Left lung (tissue), 4 donors: ENCODE measurements at regions not wholly inside any gene's neighbourhood (a gene's known extent, or its start where the extent isn't known, plus 50 kb on each side); places are given as distances from the start of the nearest gene placed in this dataset.

Experiments
- ATAC-seq: fragments of 200-7000 bp; cut with Tn5 transposase; one replicate; pipeline ENCODE4 v1.9.1; 2020; ENCODE audit warnings: moderate library complexity
- DNase-seq, 4 donors: peaks; one replicate each; pipeline ENCODE4 v3.0.0-alpha.2; 2013 to 2020
- H3K27ac ChIP-seq, 2 donors: fragments of 200-600 bp; sonication (generic) in 1 of 2; one replicate each; pipeline versions ENCODE4 v1.5.0 to v1.8.0; 2020 to 2021
- H3K27me3 ChIP-seq, 2 donors: fragments of 200-600 bp; sonication (generic) in 1 of 2; one replicate each; pipeline versions ENCODE4 v1.5.0 to v1.8.0; 2020 to 2021
- H3K36me3 ChIP-seq, 2 donors: fragments of 200-600 bp; sonication (generic) in 1 of 2; one replicate each; pipeline versions ENCODE4 v1.5.0 to v1.8.0; 2020 to 2021
- H3K4me1 ChIP-seq, 2 donors: fragments of 200-600 bp; one replicate each; pipeline ENCODE4 v1.8.0; 2021
- H3K4me3 ChIP-seq, 2 donors: fragments of 200-600 bp; sonication (generic) in 1 of 2; one replicate each; pipeline versions ENCODE4 v1.5.0 to v1.8.0; 2020 to 2021; ENCODE audit warnings: mild to moderate bottlenecking in 1 of 2
- H3K9me3 ChIP-seq, 2 donors: fragments of 200-600 bp; sonication (generic) in 1 of 2; one replicate each; pipeline versions ENCODE4 v1.5.0 to v1.8.0; 2020 to 2021
- intact Hi-C, 2 donors: fragments of 100-400 bp; cut with DNase I; formaldehyde crosslinking; loops; one replicate each; pipeline versions ENCODE4 v1.11.2 to v1.14.2; 2022
- TF ChIP-seq, protein P1 (sequence below), 2 donors: fragments of 200-600 bp; sonication (generic) in 1 of 2; IDR thresholded peaks; one replicate each; pipeline versions ENCODE4 v1.5.0 to v1.8.0; 2021; ENCODE audit warnings: antibody characterized with exemption in 2 of 2
- donor health status: DM: no; HTN: yes; CAD: no.
- donor health status: DM: no; HTN: no; CAD: no.

DNA sequence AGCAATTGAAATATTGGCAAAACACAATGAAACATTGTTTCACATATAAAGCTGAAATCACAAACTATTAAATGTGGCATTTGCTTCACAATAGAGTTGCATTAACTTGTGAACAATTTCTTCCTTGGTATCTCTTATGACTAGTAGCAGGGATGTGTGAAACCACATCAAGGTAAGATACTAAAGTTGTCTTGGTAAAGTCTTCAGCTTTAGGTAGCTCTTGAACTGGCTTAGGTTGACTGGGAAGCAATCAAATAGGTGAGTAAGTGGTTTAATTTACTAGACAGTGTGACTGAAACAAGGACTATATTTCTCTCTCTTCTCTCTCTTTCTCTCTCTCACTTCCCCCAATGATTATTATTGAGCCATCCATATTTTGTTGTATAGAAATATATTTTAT lies 141.5 kb upstream of the KCNK2 start:
- DNase-seq (no peak), ATAC-seq (no peak)
- no peaks in the 10 kb centered on the region for H3K36me3 ChIP-seq
- no peaks in the 10 kb centered on the region for H3K4me1 ChIP-seq
- H3K27ac ChIP-seq: no peak overlapping the region
- no peaks in the 10 kb centered on the region for H3K27me3 ChIP-seq
- H3K9me3 ChIP-seq: no peaks in the 10 kb centered on the region
- intact Hi-C loops: no loop called here
- no peak overlapping the region for H3K4me3 ChIP-seq
- TF ChIP-seq, protein P1, sequence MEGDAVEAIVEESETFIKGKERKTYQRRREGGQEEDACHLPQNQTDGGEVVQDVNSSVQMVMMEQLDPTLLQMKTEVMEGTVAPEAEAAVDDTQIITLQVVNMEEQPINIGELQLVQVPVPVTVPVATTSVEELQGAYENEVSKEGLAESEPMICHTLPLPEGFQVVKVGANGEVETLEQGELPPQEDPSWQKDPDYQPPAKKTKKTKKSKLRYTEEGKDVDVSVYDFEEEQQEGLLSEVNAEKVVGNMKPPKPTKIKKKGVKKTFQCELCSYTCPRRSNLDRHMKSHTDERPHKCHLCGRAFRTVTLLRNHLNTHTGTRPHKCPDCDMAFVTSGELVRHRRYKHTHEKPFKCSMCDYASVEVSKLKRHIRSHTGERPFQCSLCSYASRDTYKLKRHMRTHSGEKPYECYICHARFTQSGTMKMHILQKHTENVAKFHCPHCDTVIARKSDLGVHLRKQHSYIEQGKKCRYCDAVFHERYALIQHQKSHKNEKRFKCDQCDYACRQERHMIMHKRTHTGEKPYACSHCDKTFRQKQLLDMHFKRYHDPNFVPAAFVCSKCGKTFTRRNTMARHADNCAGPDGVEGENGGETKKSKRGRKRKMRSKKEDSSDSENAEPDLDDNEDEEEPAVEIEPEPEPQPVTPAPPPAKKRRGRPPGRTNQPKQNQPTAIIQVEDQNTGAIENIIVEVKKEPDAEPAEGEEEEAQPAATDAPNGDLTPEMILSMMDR (IDR thresholded peaks at IDR 0.05): no peak

DNA sequence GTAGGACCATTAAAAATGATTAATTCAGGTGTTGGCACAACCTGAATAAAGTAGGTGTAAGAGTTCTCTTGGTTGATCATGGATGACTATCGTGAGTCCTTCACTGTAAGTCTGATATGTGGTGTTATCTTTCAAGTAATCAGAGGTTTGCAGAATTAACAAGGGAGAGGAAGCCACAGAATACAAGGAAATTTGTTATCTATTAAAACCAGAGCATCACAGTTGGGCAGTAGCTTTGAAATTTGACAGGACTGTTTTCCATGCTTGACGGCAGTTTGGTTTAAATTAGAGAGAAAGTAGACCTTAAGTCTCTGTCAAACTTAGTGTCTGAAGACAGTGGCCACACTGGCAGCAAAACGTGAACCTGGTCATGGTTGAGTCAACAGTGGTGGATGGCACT lies 139.5 kb upstream of the KCNK2 start:
- ATAC-seq: no peak
- intact Hi-C loops: no loop called here
- no peak for DNase-seq
- no peak overlapping the region for H3K27ac ChIP-seq
- H3K36me3 ChIP-seq: no peaks in the 10 kb centered on the region
- H3K27me3 ChIP-seq: no peaks in the 10 kb centered on the region
- no peak overlapping the region for H3K4me3 ChIP-seq
- no peaks in the 10 kb centered on the region for H3K4me1 ChIP-seq
- no peaks in the 10 kb centered on the region for H3K9me3 ChIP-seq
- TF ChIP-seq, protein P1 (IDR thresholded peaks at IDR 0.05): no peak

DNA sequence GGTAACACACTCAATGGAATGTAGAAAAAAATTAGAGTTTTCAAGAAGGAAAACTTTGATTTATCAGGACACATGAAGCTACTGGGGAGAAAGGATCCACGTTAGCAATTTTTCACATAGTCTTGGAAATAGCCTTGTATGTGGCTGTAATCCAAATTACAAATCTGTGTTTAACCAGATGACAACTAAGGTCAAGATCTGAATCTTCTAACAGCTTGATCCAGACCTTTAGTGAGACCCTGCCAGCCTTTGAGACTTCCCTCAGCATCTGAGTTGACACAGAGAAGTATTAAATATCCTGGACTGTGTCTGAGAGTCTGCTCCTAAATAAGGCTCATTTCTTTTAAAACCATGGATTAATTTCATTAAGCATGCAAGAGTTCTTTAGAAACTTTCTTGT lies 135.9 kb upstream of the KCNK2 start:
- DNase-seq (no peak), ATAC-seq (no peak)
- Histone ChIP-seq H3K27me3 (no peaks in the 10 kb centered on the region), H3K27ac (no peak overlapping the region), H3K9me3 (no peaks in the 10 kb centered on the region), H3K36me3 (no peaks in the 10 kb centered on the region), H3K4me3 (no peak overlapping the region), H3K4me1 (no peaks in the 10 kb centered on the region)
- intact Hi-C loops: no loop called here
- TF ChIP-seq, protein P1 (IDR thresholded peaks at IDR 0.05): no peak

DNA sequence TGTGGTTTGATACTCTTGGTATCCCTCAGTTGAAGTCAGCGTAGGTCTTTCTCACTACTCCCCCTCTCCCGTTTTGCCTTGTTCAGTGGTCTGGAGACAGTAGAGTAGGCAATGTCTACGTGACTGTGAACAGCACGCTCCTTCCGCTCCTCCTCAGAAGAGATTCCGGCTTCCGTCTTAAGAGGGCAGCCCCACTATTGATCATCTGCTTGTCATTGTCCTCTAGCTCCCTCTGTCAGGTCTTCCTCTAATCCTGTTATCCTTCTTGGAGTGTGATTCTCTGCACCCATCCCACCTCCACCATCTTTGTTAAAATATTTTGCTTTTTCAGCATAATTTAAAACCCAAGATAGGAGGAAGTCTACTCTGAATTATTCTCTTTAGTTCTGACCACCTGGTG lies 129.9 kb upstream of the KCNK2 start:
- Histone ChIP-seq H3K27ac (no peak overlapping the region), H3K36me3 (no peaks in the 10 kb centered on the region), H3K4me3 (no peak overlapping the region), H3K4me1 (no peaks in the 10 kb centered on the region), H3K9me3 (peaks cover 0 to 2% of the 10 kb centered on the region in 2 donors), H3K27me3 (no peaks in the 10 kb centered on the region)
- ATAC-seq (no peak), DNase-seq (peak in 1 of 4 donors; percentile 3)
- intact Hi-C loops: no loop called here
- TF ChIP-seq, protein P1 (IDR thresholded peaks at IDR 0.05): no peak

DNA sequence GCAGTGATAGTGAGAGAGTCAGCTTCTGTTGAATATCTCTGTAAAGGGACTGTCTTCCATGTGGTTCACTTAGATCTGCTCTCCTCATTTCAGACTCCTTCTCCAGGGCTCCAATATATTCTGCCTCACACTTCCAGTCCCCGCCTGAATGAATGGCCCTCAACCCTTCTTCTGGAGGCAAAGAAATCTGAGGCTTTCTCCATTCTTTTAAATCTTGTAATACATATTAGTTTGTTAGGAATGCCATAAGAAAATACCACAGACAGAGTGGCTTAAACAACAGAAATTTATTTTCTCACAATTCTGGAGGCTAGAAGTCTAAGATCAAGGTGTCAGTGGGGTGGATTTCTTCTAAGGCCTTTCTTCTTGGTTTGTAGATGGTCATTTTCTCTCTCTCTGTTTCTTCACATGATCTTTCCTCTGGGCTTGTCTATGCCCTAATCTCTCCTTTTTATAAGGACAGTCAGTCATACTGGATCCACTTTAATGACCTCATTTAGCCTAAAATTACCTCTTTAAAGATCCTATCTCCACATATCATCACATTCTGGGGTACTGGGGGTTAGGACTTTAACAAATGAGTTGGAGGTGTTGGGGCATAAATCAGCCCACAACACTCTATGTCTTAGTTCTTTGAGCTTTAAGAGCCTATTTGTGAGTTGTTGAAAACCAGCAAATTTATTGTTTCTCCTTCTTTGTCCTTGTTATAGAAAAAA lies 128.5 kb upstream of the KCNK2 start:
- ATAC-seq (no peak), DNase-seq (no peak)
- TF ChIP-seq, protein P1 (IDR thresholded peaks at IDR 0.05): no peak
- Histone ChIP-seq H3K27me3 (no peaks in the 10 kb centered on the region), H3K4me3 (no peak overlapping the region), H3K9me3 (peaks cover 0 to 5% of the 10 kb centered on the region in 2 donors), H3K4me1 (no peaks in the 10 kb centered on the region), H3K36me3 (no peaks in the 10 kb centered on the region), H3K27ac (no peak overlapping the region)
- intact Hi-C loops: no loop called here
